ENCODE measurements at regions not wholly inside any gene's neighbourhood (a gene's known extent, or its start where the extent isn't known, plus 50 kb on each side); places are given as distances from the start of the nearest gene placed in this dataset.
"Not testable (repeated sequence)": the region's sequence is repeated elsewhere in the genome, so short reads cannot be mapped to it uniquely, and the experiment has no call there.

DNA sequence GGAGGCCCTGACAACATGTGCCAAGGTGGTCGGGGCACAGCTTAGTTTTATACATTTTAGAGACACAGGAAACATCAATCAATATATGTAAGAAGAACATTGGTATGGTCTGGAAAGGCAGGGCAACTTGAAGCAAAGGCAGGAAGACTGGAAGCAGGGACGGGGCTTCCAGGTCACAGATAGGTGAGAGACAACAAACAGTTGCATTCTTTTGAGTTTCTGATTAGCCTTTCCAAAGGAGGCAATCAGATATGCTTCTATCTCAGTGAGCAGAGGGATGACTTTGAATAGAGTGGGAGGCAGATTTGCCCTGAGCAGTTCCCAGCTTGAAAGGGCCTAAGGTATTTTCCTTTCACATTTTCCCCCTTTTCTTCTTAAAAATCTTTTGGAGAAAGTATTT is 311.0 kb upstream of the RGS17 start:
- no peak for DNase-seq (ENCODE audit: low read depth in 3 of 3, low spot score in 2 of 3)

DNA sequence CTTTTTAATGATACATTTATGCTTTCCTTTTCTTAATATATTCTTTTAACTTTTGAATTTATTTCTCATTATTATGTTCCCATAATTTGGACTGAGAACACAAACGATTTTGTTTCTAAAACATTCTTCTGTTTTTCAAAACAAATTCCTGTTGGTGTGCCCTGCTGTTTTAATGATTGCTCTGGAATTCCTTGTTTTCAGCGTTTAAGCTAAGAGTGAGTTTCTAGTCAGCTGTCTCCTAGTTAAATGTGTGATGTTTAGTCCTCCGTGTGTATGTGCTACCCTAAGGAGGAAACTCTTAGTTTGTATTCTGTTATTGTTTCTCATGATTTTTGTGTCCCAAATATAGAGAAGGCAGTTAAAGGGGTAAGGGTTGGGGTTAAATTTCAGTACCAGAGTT is 306.1 kb upstream of the RGS17 start:
- DNase-seq (ENCODE audit: low read depth in 3 of 3, low spot score in 2 of 3), result no peak

GRCh38 chr6:153436351-153436750 is 305.3 kb upstream of the RGS17 start:
- no peak for DNase-seq (ENCODE audit: low read depth in 3 of 3, low spot score in 2 of 3)

GRCh38 chr6:153435787-153436186 is 304.7 kb upstream of the RGS17 start:
- no peak for DNase-seq (ENCODE audit: low read depth in 3 of 3, low spot score in 2 of 3)

GRCh38 chr6:153425536-153425935 is 294.5 kb upstream of the RGS17 start:
- no peak for DNase-seq (ENCODE audit: low read depth in 3 of 3, low spot score in 2 of 3)

- no peak for DNase-seq (ENCODE audit: low read depth in 3 of 3, low spot score in 2 of 3)
Measured at GRCh38 chr6:153424719-153425400, 293.8 kb upstream of the RGS17 start.

DNA sequence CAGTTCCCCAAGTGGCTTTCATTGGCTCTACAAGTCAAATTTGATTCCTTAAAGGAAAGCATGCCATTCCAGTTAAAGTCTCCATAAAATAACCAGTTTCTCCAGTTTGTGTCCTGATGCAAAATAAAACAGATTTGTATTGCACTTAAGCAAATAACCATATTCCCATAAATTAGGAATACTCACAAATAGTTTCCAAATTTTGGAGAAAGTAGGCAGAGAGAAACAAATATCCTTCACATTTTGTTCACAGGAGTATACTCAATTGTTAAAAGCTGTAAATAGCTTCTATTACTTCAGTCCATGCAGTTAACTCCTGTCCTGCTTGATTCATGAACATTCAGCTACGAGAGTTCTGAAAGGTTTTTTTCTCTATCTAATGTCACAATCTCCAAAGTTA is 281.4 kb upstream of the RGS17 start:
- no peak for DNase-seq (ENCODE audit: low read depth in 3 of 3, low spot score in 2 of 3)

- DNase-seq (ENCODE audit: low read depth in 3 of 3, low spot score in 2 of 3), result no peak
Measured at GRCh38 chr6:153411070-153411648, 280.1 kb upstream of the RGS17 start.

DNA sequence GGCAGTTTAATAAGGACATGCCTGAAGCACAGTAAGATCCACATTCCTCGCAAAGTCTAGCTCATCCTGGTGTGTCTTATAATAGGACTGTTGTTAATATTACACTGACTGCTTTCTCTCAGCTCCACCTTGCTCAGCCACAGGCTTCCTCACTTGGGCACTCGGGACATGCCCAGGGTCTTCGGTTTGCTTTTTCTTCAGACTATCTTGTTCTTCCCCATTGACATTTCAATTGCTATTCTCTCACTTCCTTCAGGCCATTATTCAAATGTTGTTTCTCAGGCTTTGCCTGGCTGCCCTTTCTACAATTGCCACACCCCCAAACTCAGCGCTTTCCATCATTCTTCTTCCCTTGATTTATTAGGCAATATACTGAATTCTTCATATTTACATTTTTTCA is 274.8 kb upstream of the RGS17 start:
- no peak for DNase-seq (ENCODE audit: low read depth in 3 of 3, low spot score in 2 of 3)

GRCh38 chr6:153401751-153402150 is 270.7 kb upstream of the RGS17 start:
- no peak for DNase-seq (ENCODE audit: low read depth in 3 of 3, low spot score in 2 of 3)

DNA sequence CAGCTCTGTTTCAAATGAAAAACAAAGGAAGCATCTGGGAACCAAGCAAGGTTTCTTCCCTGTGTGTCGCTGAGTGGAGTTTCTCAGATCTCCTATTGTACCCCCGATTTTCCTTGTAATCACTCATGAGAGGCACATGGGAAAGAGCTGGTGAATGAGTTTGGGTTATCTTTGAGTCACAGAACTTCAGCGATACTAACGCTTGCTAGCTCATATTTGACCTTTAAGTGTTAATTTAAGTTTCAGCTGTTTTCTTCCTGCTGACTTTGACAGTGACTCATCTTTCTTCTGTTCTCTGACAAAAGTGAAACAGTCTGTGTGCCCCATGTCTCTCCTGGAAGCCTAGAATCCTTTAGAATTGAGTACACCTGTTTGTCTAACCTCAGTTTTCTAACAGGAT is 261.1 kb upstream of the RGS17 start:
- no peak for DNase-seq (ENCODE audit: low read depth in 3 of 3, low spot score in 2 of 3)

- no peak for DNase-seq (ENCODE audit: low read depth in 3 of 3, low spot score in 2 of 3)
Measured at GRCh38 chr6:153373869-153374268, 242.8 kb upstream of the RGS17 start.

DNA sequence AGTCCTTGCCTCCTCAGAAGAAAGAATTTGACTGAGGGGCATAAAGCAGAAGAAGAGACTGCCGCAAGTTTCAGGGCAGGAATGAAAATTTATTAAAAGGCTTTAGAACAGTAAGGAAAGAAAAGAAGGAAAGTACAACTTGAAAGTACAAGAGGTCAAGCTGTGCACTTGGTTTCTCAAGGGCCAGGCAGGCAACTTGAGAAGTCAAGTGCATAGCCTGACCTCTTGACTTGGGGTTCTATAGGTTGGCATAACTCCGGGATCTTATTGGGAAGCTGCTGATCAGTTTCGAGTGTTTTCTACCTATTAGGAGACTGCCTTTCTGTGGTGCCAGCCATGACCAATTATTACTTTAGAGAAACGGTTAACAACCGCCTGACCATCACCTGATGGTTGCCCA is 237.0 kb upstream of the RGS17 start:
- no peak for DNase-seq (ENCODE audit: low read depth in 3 of 3, low spot score in 2 of 3)

- no peak for DNase-seq (ENCODE audit: low read depth in 3 of 3, low spot score in 2 of 3)
Measured at GRCh38 chr6:153367021-153367420, 235.9 kb upstream of the RGS17 start.

DNA sequence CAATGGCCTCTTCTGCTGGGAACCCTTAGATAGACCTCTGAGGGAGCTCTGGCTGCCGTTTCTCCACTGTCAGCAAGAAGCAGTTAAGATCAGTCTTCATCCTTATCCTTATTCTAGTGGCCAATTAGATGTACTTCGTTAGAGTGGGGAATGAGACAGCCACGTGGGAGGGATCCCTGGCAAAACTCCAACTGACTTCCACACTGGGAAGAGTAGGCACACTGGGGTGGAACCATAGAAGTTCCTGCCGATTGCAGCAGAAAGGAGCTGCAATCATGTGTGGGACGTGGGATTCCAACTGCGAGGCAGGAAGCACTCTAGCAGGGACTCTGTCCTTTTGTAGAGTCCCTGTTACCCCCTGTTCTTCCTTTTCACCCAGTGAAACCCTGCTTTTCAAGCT is 226.3 kb upstream of the RGS17 start:
- DNase-seq (ENCODE audit: low read depth in 3 of 3, low spot score in 2 of 3), result no peak

DNA sequence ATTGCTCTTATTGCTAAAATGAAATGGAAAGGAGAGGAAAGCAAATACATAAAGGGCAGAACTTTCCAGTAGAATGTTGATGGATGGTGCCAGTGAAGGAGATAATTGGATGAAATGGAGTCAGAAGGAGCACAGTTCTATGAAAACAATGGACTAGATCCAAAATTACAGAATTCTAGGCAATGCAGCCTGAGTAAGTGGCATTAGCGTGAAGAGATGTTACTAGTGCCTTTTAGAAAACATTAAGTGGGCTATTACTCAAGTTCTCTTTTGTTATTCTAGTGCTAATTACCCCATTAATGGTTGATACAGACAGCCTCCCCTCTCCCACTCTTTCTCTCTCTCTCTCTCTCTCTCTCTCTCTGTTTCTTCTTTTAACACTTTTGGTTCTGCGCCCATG is 209.5 kb upstream of the RGS17 start:
- DNase-seq (ENCODE audit: low read depth in 3 of 3, low spot score in 2 of 3), result no peak

- DNase-seq (ENCODE audit: low read depth in 3 of 3, low spot score in 2 of 3), result no peak
Measured at GRCh38 chr6:153334121-153334520, 203.0 kb upstream of the RGS17 start.

- not testable (repeated sequence) for DNase-seq (ENCODE audit: low read depth in 3 of 3, low spot score in 2 of 3)
Measured at GRCh38 chr6:153331221-153331620, 200.1 kb upstream of the RGS17 start.

DNA sequence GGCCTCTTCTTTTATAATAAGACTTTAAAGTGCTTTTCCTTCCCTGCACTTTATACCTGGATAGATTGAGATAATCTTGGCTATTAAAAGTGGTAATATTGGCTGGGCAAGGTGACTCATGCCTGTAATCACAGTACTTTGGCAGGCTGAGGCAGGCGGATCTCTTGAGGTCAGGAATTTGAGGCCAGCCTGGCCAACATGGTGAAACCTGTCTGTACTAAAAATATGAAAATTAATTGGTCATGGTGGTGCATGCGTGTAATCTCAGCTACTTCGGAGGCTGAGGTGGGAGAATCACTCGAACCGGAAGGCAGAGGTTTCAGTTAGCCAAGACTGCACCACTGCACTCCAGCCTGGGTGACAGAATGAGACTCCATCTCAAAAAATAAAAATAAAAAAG is 197.1 kb upstream of the RGS17 start:
- DNase-seq (ENCODE audit: low read depth in 3 of 3, low spot score in 2 of 3), result no peak

GRCh38 chr6:153325661-153326060 is 194.6 kb upstream of the RGS17 start:
- DNase-seq (ENCODE audit: low read depth in 3 of 3, low spot score in 2 of 3), result no peak

DNA sequence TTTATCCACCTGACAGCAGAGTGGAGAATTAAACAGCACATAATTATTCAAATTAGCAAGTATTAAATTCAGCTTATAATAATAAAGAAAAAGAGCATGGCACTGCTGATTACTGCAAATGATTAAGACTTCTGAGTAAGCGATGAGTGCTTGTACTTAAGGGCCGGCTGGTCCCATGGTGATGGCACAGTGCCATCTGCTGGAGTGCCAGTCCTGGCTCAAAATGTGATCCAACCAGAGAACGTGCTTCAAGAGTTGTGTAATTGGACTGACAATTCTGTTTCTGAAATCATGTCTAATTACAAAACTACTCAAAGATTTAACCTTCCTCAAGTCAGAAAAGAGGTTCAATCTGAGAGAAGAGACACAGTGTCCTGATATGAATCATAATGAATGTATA is 181.6 kb upstream of the RGS17 start:
- DNase-seq (ENCODE audit: low read depth in 3 of 3, low spot score in 2 of 3), result peak; percentile 6 to 21 (median 10)

DNA sequence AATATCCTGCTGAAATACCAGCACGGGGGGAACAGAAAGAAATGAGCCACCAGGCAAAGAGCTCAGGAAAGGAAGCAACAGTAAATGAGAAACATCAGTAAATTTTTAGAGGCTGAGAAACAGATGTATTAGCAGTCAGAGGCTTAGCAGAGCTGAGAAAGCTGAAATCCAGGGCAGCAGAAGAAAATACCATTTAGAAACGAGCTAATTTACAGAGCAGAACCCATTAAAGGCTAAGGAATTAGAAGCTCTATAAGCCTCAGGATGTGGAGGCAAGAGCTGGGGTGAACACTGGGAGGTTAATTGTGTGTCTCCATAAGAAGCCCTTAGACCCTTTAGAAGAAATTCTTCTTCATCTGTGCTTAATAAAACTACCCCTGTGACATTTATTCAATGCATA is 178.6 kb upstream of the RGS17 start:
- DNase-seq (ENCODE audit: low read depth in 3 of 3, low spot score in 2 of 3), result no peak

GRCh38 chr6:153302133-153302532 is 171.1 kb upstream of the RGS17 start:
- DNase-seq (ENCODE audit: low read depth in 3 of 3, low spot score in 2 of 3), result no peak
